Tongue (tissue), 1 donor: ENCODE measurements at regions not wholly inside any gene's neighbourhood (a gene's known extent, or its start where the extent isn't known, plus 50 kb on each side); places are given as distances from the start of the nearest gene placed in this dataset.
"Not testable (repeated sequence)": the region's sequence is repeated elsewhere in the genome, so short reads cannot be mapped to it uniquely, and the experiment has no call there.

Source experiments
- DNase-seq: peaks from one replicate; pipeline ENCODE4 v3.0.0-alpha.2; 2015

DNA sequence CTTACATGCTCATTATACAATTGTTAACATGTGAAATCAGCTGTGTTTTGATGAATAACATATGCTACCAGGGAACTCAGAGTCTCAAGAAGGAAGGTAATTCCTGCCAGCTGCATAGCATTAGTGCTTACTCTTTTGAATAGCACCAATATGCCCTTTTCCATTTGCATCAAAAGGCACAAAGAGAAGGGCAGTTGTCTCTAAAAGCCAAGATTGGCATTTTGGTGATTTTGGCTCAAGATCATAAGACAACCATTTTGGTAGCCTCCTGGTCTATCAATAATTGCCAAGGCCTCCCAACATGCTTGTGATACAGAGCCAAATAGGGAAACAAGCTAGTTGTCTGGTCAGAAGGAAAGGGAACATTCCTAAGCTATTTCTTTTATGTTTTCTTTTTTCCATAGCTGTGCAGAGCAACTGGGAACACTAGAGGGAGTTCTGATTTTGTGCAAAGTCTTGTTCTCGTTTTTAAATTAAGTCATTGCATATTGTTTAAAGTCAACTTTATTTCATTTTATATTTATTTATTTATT is 416.7 kb upstream of the CHORDC1 start:
- DNase-seq: peak; percentile 57

- DNase-seq: no peak
These were observed 413.0 kb upstream of the CHORDC1 start for GRCh38 chr11:90635886-90636285.

DNA sequence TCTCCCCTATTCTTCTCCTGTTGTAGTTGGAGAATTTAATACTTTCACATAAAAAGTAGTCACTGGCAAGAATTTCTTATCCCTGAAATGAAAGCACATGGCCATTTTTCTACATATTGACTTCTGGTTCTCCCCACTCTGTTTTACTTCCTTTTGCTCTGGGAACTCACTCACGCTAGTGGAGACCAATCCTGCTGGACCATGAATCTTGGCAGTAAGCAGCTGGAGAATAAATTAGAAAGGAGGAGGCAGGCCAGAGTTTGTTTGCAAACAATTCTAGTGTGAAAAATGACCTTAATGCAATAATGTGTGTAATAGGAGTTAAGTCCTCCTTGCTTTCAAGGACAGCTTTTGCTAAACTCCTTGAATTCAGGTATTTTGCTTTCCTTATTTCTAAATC is 412.3 kb upstream of the CHORDC1 start:
- no peak for DNase-seq

GRCh38 chr11:90630176-90630575 is 407.3 kb upstream of the CHORDC1 start:
- DNase-seq: no peak

DNA sequence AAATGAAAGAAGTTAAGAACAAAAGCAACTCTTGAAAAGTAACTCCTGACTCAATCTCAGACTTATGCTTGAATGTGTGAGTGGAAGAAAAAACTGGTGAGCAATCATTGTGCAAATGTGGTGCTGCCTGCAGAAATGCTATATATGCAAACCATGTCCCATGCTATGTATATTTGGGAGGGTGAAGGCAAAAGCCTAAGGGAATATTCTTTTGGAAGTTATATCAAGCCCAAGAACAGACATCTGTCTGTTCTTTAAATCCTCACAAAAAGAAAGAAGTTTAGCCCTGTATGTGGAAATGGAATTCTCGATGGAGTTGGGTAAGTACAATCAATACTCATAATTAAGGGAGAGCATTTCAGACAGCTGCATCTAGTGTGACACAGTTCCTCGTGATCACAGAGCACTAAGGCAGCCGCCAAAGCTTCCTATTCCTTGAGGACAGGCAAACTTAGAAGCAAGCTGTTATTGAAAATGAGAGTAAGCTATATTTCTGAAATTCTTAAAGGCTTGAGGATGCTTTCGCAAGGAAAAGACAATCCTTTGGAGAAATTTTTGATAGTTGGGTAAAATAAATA is 406.5 kb upstream of the CHORDC1 start:
- DNase-seq: peak; percentile 25

- no peak for DNase-seq
These were observed 391.5 kb upstream of the CHORDC1 start for GRCh38 chr11:90614318-90614717.

DNA sequence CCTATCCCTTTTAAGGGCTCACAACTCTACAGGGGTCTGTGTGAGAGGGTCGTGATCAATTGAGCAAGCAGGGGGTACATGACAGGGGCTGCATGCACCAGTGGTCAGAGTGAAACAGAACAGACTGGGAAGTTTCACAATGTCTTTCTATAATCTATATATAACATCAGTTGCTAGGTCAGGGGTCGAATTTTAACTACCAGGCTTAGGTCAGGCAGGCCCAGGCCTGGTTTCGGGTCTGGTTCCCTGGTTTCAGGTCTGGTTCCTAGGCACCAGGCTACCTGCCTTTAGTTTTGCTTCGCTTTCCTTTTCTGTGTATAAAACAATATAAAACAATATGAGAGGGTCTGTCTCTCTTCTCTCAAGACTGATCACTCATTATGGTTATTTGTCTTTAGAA is 390.2 kb upstream of the CHORDC1 start:
- not testable (repeated sequence) for DNase-seq

GRCh38 chr11:90606721-90607120 is 383.9 kb upstream of the CHORDC1 start:
- DNase-seq: no peak

GRCh38 chr11:90601261-90601660 is 378.4 kb upstream of the CHORDC1 start:
- no peak for DNase-seq

DNA sequence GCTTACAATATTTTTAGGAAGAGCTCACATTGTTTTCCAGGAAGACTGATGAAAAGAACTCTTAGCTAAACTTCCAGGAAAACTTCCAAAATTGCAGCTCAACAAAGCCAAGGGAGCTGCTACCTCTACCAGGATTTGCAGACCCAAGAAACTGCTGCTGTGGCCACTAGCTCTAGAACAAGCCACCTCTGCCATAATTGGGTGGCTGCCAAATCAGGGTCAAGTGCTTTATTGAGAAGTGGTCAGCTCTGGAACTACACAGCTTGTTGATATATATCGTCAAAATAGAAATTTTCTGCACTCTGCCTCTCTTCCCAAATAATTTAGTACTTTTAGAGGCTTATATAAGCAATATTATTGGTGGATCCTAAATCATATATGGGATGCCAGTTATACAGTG is 371.8 kb upstream of the CHORDC1 start:
- no peak for DNase-seq

DNA sequence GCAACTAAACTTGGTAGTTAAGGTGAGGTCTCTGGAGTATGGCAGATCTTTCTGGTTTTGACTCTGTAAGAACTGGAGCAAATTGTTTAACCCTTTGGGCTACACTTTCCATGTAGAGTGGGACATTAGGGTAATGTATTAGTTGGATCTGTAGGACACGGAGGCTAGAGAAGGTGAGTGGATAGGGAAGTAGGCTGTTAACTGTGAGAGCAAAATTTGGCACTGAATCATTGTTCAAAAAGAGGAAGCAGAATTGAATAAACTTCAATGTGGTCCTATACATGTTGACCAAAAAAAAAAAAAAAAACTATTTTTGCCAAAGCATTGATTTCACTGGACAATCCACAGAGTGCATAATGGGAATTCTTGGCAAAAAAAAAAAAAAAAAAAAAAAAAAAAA is 370.2 kb upstream of the CHORDC1 start:
- no peak for DNase-seq

DNA sequence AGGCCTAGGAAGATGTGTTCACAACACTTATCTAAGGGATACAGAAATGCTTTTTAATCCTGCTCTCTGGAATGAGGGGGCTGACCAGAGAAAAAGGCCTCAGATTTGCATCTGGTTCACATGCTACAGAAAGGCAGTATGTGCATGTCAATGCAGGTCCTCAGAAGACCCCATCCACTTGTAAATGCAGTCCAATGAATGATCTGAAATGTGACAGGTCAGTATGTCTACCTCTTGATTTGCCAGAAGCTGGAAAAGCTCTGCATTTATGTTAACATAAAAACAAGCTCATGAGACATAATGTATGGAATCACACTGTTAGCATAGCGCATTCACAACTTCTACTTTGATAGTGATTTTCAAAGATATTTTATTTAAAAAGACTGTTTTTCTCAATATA is 367.4 kb upstream of the CHORDC1 start:
- DNase-seq: no peak

DNA sequence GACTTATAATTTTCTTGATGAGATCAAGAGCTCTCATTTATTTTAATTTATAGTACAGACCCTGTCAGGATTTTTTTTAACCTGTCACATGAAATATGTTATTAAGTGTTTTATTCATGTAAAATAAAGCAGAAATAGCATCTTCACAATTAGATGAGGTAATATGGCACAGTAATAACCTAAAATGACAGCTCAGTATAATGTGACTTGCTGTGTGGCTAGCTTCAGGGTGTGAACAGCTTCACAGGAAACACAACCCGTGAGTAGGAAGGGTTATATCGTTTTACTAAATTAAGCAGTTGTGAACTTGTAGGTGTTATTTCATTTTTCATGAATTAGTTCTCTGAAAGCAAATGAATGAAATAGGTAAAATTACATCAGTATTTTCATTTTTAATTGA is 366.9 kb upstream of the CHORDC1 start:
- DNase-seq: no peak

DNA sequence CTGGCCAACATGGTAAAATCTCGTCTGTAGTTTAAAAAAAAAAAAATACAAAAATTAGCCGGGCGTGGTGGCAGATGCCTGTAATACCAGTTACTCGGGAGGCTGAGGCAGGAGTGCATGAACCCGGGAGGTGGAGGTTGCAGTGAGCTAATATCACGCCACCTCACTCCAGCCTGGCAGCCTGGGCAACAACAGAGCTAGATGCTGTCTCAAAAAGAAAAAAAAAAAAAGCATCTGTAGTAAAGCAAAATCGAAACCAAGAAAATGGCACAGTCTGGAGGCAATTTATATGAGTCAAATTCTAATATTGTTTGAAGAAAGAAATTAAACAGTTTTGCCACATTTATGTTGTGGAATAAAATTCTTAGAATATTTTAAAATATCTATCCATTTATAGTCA is 365.0 kb upstream of the CHORDC1 start:
- DNase-seq: no peak

- no peak for DNase-seq
These were observed 362.6 kb upstream of the CHORDC1 start for GRCh38 chr11:90585491-90585890.

DNA sequence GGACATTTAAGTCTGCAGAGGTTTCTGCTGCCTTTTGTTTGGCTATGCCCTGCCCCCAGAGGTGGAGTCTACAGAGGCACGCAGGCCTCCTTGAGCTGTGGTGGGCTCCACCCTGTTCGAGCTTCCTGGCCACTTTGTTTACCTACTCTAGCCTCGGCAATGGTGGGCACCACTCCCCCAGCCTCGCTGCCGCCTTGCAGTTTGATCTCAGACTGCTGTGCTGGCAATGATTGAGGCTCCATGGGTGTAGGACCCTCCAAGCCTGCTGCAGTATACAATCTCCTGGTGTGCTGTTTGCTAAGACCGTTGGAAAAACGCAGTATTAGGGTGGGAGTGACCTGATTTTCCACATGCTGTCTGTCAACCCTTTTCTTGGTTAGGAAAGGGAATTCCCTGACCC is 360.1 kb upstream of the CHORDC1 start:
- DNase-seq: not testable (repeated sequence)

DNA sequence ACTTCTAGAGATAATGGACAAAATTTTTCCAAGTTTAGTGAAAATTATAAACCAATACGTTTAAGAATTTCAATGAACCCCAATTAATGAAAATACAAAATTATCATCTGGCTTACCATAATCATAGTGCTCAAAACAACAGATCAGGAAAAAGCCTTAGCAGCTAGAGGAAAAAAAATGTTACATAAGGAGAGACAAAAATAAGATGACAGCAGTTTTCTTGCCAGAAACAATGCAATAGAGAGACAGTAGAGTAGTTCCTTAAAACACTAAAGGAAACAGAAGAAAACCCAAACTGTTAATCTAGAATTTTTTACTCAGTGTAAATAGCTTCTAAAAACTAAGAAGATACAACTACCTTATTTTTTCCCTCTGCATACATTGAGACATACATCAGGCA is 341.7 kb upstream of the CHORDC1 start:
- DNase-seq: no peak

DNA sequence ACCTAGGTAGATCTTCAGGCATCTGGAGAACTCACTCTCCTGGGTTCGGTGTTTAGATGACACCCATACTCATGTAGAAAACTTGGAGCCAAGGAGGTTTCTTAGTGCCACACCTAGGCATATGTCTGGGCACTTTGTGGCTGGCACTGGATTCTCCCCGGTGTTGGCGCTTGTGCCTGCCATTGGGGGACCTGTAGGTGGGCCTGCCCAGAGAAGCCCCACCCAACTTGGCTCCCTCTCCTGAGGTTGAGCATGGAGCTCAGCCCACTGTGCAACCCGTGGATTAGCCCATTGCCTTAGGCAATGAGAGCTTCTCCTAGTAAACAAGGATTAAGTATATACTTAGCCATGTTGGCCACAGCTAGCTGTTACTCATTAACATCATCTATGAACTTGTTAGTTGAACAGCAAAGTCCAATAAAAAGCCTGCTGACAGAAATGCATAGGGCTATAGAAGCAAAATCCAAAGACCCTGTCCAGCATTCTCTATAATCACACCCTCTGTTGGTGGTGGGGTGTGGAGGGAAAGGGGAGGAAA is 335.5 kb upstream of the CHORDC1 start:
- no peak for DNase-seq

DNA sequence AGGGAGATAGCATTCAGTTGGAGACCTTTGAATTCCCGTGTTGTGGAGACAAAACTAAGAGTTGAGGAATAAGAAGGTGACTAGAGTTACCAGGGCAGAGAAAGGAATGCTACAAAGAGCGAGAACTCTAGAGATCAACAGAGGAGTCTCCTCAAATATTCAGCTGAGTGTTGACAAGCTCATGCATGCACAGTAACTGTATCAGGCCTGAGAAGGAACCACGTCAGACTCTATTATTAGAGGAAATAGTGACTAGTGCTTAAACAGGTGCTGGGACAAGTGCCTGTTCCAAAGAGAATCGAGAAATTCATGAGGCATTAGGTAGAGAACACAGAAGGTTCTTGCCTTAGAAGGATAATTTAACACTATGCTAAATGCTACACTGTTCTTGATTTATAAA is 333.8 kb upstream of the CHORDC1 start:
- peak; percentile 76 for DNase-seq

GRCh38 chr11:90556026-90556425 is 333.2 kb upstream of the CHORDC1 start:
- no peak for DNase-seq

- no peak for DNase-seq
These were observed 332.6 kb upstream of the CHORDC1 start for GRCh38 chr11:90555477-90555876.

GRCh38 chr11:90542092-90542491 is 319.2 kb upstream of the CHORDC1 start:
- no peak for DNase-seq

- no peak for DNase-seq
These were observed 313.5 kb upstream of the CHORDC1 start for GRCh38 chr11:90536301-90536700.

DNA sequence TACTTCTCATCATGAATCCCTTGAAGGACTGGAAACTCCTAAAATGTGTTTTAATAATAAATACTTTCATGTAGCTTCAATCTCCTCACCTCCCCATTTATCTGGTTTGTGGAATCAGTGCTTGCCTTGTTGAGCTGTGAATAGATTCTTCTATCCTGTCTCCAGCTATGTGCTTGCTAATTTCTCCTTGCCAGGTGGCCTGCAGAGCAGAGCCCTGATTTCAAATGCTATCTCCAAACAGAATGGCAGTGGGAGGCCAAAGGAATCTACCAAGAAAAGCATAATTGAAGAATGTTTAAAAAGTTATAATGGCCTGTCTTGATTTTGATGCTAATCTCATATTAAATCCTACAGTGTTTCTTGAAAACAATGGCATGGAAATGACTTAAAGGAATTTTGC is 309.3 kb upstream of the CHORDC1 start:
- no peak for DNase-seq

DNA sequence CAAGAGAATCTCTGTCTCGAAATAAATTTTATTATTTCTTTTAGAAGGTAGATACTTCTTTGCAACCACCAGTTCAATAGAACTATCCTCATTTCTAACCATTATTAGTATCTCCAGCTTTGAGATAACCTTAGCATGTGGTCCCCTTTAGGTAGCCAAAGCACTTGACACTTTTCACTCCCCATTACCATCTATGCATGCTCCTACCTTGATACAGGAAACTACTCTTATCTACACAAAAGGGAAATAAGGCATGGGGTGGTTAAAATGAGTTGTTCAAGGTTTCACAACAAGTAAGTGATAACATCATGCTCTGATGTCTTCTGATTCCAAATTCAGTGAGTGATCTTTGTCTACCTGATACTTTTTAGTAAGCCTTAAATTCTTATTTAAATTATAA is 308.2 kb upstream of the CHORDC1 start:
- no peak for DNase-seq
